Smooth muscle cell (in vitro differentiated cells): ENCODE measurements at regions not wholly inside any gene's neighbourhood (a gene's known extent, or its start where the extent isn't known, plus 50 kb on each side); places are given as distances from the start of the nearest gene placed in this dataset.

Experiments
- DNase-seq: peaks from one replicate; lab custom pipeline; 2025; ENCODE audit not compliant: unreplicated experiment; lab: John Stamatoyannopoulos, UW
- H2AFZ ChIP-seq: fragments of 200-600 bp; sonication (generic); 2 replicates; pipeline ENCODE4 v1.6.0; 2016; ENCODE audit warnings: antibody characterized with exemption, low read depth, mild to moderate bottlenecking
- H3F3A ChIP-seq: fragments of 200-600 bp; sonication (generic); 2 replicates; pipeline ENCODE4 v1.6.0; 2017; ENCODE audit warnings: antibody characterized with exemption, low read depth
- H3K27ac ChIP-seq: fragments of 200-600 bp; sonication (generic); 2 replicates; pipeline ENCODE4 v1.5.1; 2016; ENCODE audit warnings: low read depth, mild to moderate bottlenecking
- H3K27me3 ChIP-seq: fragments of 200-600 bp; sonication (generic); 2 replicates; pipeline ENCODE4 v1.6.1; 2016; ENCODE audit warnings: low read depth, mild to moderate bottlenecking
- H3K36me3 ChIP-seq: fragments of 200-600 bp; sonication (generic); 2 replicates; pipeline ENCODE4 v1.5.1; 2016; ENCODE audit warnings: low read depth
- H3K4me1 ChIP-seq: fragments of 200-600 bp; sonication (generic); 2 replicates; pipeline ENCODE4 v1.5.1; 2016; ENCODE audit warnings: low read depth
- H3K4me2 ChIP-seq: fragments of 200-600 bp; sonication (generic); 2 replicates; pipeline ENCODE4 v1.6.0; 2016; ENCODE audit warnings: mild to moderate bottlenecking
- H3K4me3 ChIP-seq: fragments of 200-600 bp; sonication (generic); 2 replicates; pipeline ENCODE4 v1.5.1; 2016; ENCODE audit warnings: mild to moderate bottlenecking
- H3K79me2 ChIP-seq: fragments of 200-600 bp; sonication (generic); 2 replicates; pipeline ENCODE4 v1.6.0; 2016; ENCODE audit warnings: low read depth, mild to moderate bottlenecking
- H3K9ac ChIP-seq: fragments of 200-600 bp; sonication (generic); 2 replicates; pipeline ENCODE4 v1.6.0; 2016; ENCODE audit warnings: low read depth
- H3K9me3 ChIP-seq: fragments of 200-600 bp; sonication (generic); replicated peaks from 2 replicates; pipeline ENCODE4 v1.5.1; 2016; ENCODE audit warnings: low read depth
- H4K20me1 ChIP-seq: fragments of 200-600 bp; sonication (generic); 2 replicates; pipeline ENCODE4 v1.6.0; 2016; ENCODE audit warnings: low read depth
- WGBS: methylation state at CpG from one replicate; pipeline ENCODE4 v1.1.7; 2016; ENCODE audit warnings: low lambda C conversion rate; 5-methylcytosine and 5-hydroxymethylcytosine counted together
- TF ChIP-seq, protein P1 (sequence below): fragments of 200-600 bp; sonication (generic); IDR thresholded peaks from 2 replicates; pipeline ENCODE4 v1.5.1; 2017; ENCODE audit warnings: borderline replicate concordance, mild to moderate bottlenecking, antibody characterized with exemption; ENCODE audit not compliant: insufficient read depth, poor library complexity, severe bottlenecking

DNA sequence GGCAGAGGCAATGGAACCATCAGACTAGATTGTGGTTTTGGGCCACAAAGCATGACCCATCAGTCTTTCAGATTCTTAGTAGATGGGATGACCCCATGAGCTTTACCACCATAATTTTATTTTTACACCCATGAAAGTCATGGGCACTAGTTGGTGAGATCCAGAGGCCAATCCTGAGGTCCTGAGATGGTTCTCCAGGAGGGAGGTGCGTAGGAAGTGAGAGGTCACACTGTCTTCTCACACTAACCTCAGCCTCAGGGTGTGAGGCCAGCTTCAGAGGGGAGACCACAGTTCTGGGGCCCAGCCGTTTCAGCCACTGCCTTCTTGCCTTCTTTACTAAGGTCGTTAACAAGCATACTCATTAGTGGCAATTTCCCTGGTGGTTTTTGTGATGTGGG lies 106.4 kb downstream of the AKAP11 start:
- 87% methylated on average over 3 of the region's 3 CpGs for WGBS
- no peak for DNase-seq
- TF ChIP-seq, protein P1, sequence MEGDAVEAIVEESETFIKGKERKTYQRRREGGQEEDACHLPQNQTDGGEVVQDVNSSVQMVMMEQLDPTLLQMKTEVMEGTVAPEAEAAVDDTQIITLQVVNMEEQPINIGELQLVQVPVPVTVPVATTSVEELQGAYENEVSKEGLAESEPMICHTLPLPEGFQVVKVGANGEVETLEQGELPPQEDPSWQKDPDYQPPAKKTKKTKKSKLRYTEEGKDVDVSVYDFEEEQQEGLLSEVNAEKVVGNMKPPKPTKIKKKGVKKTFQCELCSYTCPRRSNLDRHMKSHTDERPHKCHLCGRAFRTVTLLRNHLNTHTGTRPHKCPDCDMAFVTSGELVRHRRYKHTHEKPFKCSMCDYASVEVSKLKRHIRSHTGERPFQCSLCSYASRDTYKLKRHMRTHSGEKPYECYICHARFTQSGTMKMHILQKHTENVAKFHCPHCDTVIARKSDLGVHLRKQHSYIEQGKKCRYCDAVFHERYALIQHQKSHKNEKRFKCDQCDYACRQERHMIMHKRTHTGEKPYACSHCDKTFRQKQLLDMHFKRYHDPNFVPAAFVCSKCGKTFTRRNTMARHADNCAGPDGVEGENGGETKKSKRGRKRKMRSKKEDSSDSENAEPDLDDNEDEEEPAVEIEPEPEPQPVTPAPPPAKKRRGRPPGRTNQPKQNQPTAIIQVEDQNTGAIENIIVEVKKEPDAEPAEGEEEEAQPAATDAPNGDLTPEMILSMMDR = no peak
- H3K4me3 ChIP-seq = no peak overlapping the region
- no peaks in the 10 kb centered on the region for H3F3A ChIP-seq
- no peaks in the 10 kb centered on the region for H3K27me3 ChIP-seq
- H3K9ac ChIP-seq = no peak overlapping the region
- no peak overlapping the region for H2AFZ ChIP-seq
- H3K27ac ChIP-seq = no peak overlapping the region
- no peaks in the 10 kb centered on the region for H3K9me3 ChIP-seq
- no peaks in the 10 kb centered on the region for H3K4me1 ChIP-seq
- no peaks in the 10 kb centered on the region for H3K79me2 ChIP-seq
- H3K36me3 ChIP-seq = no peaks in the 10 kb centered on the region
- H4K20me1 ChIP-seq = no peaks in the 10 kb centered on the region
- H3K4me2 ChIP-seq = no peak overlapping the region

DNA sequence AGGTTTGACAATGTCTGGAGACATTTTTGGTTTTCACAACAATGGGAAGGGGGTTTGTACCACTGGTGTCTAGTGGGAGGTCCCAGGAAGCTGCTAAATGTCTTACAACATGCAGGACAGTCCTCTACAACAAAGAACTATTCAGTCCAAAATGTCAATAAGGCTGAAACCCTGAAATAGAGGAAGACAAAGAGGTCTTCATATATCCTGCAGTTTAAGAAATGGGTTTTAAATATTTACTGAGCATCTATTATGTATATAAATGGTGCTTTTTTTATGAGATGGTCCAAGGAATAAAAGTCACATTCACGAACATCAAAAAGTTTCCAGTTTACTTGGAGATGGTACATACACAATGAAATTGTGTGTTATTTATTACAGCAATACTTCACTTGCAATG lies 107.3 kb downstream of the AKAP11 start:
- no peaks in the 10 kb centered on the region for H4K20me1 ChIP-seq
- no peaks in the 10 kb centered on the region for H3F3A ChIP-seq
- no peak overlapping the region for H3K4me2 ChIP-seq
- H3K4me3 ChIP-seq = no peak overlapping the region
- TF ChIP-seq, protein P1 = no peak
- H3K79me2 ChIP-seq = no peaks in the 10 kb centered on the region
- H3K4me1 ChIP-seq = no peaks in the 10 kb centered on the region
- H3K27ac ChIP-seq = no peak overlapping the region
- no peaks in the 10 kb centered on the region for H3K9me3 ChIP-seq
- no peaks in the 10 kb centered on the region for H3K27me3 ChIP-seq
- no peak overlapping the region for H3K9ac ChIP-seq
- WGBS = 90% methylated on average over 1 of the region's 1 CpG
- no peak overlapping the region for H2AFZ ChIP-seq
- DNase-seq = no peak
- H3K36me3 ChIP-seq = no peaks in the 10 kb centered on the region

DNA sequence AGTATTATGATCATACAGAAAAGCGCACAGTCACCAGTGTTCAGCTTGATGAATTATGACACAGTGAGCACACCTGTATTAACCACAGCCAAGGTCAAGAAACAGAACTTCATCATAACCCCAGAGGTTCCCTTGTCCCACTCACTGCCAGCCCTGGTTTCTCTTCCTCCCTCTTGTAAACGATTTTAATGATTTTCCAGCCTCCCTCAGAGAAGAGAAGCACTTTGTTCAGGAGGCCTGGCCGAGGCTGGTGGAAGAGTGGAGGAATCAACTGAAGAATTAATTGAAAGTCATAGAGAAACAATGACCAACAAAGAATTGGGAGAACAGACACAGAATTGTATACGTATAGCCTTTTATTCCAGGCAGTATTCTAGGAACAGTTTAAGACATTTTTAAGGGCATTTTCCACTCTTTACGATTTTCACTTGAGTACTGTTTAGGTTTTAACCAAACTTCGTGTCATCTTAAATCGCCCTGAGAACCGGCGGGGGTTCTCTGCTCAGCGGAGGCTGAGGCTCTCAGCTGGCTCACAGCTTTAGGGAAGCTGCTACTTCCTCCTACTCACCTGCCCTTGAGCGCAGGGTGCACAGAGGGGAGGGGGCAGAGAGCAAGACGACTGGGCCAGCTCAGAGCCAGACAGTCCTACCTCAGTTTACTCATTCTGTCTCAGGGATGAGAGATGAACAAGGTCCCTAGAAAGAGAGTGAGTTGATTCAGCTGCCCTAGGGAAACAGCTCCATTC lies 108.6 kb downstream of the AKAP11 start:
- no peaks in the 10 kb centered on the region for H4K20me1 ChIP-seq

More for the DNA sequence above, 108.6 kb downstream of the AKAP11 start:
- H3K4me3 ChIP-seq = no peak overlapping the region
- H3K4me1 ChIP-seq = no peaks in the 10 kb centered on the region
- H3K4me2 ChIP-seq = no peak overlapping the region
- H3K27me3 ChIP-seq = no peaks in the 10 kb centered on the region
- H2AFZ ChIP-seq = no peak overlapping the region
- H3K36me3 ChIP-seq = no peaks in the 10 kb centered on the region
- H3K9me3 ChIP-seq = no peaks in the 10 kb centered on the region
- WGBS = 86% methylated on average over 12 of the region's 12 CpGs
- DNase-seq = no peak
- no peaks in the 10 kb centered on the region for H3K79me2 ChIP-seq
- H3K27ac ChIP-seq = no peak overlapping the region
- no peaks in the 10 kb centered on the region for H3F3A ChIP-seq
- no peak overlapping the region for H3K9ac ChIP-seq
- TF ChIP-seq, protein P1 = no peak
